A172 (cell line): ENCODE measurements at regions not wholly inside any gene's neighbourhood (a gene's known extent, or its start where the extent isn't known, plus 50 kb on each side); places are given as distances from the start of the nearest gene placed in this dataset.

Experiments
- DNase-seq: peaks from one replicate; pipeline ENCODE4 v3.0.0-alpha.2; 2015; ENCODE audit warnings: low spot score

DNA sequence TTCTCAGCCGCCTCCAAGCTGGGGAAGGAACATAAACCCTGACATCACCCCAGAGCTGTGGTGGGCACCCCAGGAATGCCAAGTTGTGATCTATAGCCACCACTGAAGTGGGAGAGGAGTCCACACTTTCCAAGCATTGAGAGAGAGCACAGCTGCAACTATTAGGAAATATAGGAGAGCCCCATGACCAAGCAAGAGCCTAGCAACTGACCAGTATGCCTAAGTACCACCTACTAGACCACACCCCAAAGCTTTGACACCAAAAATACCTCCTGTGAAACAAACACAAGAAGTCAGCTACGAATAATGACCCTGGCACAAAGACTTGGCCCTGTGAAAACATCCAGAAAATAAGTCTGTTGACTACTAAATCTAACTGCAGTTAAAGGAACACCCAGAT, 804.1 kb upstream of the IGFBP3 start:
- DNase-seq, result no peak

DNA sequence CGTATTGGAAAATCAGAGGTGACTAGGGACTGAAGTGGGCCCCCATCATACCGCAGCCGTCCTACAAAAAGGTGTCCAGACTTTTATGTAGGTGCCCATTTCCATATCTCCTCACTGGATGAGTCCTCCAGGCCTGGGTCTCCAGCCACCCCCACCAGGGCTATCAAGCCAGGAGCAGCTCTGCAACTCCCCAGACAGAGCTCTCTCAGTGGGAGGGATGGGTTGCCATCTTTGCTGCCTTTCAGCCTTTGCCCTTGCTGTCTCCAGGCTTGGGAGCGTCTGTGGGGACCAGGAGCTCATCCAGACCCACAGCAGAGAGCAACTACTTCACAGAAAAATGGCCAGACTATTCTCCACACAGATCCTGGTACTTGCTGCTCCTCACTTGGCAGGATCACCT, 802.7 kb upstream of the IGFBP3 start:
- no peak for DNase-seq

DNA sequence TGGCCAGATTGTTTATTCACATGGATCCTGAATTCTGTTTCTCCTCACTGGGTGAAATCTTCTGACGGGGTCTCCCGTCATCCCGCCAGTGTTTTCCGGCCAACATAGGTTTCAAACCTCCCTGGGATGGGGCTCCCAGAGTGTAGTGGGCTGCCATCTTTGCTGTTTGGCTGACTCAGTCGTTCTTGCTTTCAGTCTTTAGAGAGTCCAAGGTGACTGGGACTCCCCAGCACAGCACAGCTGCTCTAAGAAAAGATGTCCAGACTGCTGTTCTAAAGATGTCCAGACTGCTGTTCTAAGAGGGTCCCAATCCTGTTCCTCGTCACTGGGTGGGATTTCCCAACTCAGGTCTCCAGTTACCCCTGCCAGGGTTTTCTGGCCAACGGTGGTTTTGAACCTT, 801.9 kb upstream of the IGFBP3 start:
- DNase-seq, result no peak

DNA sequence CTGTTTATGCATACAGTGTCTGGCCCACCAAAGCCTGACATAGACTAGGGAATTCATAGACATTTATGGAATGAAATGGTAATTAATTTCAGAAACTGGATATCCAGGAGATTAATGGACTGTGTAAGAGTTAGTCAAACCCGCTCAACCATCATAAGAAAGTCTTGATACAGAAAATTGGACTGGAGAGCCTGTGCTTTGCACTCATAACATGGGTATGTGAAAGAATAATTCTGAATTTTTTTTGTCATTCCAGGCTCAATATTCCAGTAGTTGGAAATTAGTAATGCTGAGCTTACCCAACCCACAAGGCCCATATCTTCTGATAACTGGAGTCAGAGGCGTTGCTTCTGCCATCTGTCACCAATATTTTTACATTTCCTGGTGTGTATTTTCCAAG, 799.7 kb upstream of the IGFBP3 start:
- no peak for DNase-seq

DNA sequence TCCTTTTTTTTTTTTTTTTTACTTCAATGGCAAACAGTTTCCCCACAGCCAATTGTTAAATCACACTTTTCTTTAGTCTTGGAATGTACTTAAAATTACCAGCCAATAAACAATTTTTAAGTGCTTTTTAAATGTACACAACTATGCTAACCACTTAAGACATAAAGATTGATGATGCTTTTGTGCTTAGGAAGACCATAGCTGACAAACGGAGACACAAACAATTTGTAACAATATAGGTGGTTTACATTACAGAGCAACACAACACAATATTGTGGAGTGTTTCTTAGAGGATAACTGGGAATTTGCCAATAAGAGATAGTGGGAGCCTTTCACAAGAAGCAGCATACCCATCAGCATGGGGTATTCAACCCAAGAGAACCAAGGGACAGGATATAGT, 798.5 kb upstream of the IGFBP3 start:
- DNase-seq, result no peak

DNA sequence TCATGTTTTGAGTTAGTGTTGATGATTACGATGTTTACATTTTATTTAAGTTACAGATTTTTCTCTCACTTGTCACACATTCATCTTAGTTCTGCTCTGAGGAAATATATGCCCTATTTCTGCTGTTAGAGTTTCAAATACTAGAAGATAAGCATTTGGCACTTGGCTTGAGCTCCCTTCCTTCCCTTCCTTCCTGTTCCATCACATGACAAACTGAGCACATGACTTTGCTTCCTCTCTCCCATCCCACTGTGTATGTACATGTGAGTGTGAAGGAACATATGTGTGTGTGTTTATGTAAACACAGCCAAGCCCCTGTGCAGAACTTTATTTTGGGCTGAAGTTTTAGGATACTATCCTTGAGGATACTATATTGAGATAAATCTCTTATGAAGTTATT, 795.9 kb upstream of the IGFBP3 start:
- DNase-seq, result no peak

DNA sequence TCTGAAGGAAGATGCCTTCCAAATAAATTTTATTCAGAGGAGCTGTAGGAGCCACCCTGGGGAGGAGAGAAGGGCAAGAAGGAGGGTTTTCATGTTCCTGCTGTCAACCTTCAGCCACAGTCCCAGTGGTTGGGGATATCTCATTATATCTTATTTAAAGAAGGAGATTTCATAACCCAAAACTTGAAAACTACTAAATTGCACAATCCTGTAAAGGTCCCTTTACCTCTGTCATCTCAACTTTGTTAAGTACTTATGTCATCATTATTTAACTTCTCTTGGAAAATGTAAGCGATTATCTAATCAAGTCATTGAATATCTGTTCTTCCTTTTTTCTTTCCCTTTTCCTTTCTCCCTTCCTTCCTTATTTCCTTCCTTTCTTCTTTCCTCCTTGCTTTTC, 794.5 kb upstream of the IGFBP3 start:
- DNase-seq, result no peak

DNA sequence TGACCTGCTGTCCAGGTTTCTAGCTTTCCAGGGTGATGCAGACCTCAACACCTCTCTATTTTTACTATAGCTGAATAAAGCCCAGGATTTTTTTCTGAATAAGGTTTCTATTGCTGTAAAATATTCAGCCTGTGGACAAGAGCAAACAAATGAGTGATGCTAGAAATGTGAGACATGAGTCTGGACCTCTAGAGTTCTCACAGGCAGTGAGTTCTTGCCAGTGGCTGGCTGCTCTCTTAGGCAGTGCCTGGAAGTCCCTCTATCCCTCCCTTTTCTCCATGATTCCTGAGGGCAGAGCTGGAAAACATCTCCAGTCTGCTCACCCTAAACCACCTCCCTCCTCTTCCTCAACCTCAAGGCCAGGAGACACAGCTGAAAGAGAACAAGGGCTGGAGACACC, 793.8 kb upstream of the IGFBP3 start:
- DNase-seq, result no peak

DNA sequence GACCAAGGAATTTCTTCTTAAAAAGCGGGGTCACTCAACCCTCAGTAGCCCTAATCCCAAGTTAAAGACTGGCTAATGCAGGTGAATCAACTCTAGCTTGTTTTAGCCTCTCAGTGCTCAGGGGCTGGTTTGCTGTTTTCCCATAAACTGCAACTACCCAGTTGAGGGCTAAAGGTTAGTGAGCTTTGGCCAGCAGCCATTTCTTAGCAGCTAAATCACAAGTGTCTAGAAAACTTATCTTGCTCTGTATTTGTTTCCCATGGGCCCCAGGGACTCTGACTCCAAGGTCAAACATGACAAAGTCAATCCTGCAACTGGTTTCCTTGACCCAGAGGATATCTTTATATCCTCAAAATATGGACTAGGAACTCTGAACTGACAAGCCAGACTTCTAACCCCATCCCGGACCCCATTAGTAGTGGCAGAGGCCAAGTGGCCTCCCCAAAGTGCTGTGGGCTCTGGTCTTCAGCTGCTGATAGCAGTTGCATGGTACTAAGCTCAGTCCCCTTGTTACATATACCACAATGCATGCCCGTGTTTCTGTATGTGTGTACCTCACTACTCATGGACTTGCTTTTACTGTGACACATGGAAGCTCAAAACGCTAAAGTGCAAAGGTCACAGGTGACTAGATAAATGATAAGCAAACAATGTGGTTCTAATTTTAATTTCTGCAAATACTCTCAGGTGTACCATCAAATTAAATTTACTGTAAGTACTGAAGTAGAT, 793.0 kb upstream of the IGFBP3 start:
- peak; percentile 23 for DNase-seq

DNA sequence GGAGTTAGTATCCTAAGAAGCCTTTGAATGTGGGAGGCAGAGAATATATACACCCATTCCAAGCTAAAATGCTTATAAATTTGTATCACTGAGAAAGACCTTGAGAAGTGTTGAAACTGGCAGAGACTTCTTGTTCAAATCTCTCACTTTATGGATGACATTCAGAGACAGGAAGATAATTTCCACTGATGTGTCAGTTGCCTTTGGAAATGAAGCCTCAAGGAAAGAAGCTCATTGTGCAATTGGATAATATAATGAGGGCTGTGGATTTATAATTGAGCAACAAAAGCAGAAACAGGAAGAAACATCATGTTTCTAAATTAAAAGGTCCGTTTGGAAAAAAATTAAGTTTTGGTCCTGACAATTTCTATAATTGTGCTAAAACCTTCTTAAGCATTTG, 789.9 kb upstream of the IGFBP3 start:
- DNase-seq, result no peak

DNA sequence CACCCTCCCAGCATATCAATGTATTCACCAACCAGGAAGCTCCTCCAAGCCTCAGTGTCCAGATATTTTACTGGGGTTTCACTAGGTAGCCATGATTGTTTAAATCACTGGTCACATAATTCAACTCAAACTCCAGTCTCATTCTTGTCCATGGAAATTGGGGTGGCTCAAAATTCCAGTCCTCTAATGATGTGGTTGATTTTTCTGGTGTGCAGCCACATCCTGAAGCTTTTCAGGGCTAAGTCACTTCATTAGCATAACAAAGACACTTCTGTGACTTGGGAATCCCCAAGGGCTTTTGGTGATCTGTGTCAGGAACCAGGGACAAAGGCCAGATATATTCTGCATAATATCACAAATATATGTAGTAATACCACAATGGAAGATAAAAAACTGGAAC, 786.9 kb upstream of the IGFBP3 start:
- peak; percentile 46 for DNase-seq

DNA sequence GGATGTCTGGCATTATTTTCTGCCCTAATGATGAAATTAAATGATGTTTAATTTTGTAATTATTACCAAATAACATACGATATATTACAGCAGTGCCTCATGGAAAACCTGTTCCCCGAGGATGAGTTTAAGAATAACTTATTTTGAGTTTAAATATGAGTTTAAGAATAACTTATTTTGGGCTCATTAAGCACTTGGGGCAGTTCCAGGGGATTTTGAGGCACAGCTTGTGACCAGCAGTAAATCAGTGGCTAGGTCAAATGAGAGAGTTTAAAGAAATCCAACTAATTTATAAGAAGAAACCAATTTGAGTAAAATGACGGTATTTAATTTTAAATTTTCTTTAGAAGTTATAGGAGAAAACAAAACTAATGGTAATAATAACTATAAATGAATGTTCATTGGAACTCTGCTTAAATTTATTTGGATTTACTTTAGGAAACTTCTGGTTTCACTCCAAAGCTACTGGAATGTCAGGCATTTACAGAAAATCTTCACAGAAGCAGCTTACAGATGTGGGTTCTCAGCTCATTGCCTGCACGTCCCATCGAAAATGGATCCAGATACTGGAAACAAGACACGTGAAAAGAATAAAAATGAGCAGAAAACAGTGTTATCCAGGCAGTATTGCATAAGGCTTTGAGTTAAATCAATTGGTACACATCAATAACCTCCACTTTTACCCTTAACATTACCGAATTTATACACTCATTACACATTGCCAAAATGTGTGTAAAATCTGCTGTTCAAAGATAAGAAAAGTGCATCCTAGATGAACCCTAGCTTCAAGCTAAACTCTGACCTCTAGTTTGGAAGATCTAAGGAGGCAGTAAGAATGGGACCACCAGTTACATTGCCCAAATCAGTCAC, 784.5 kb upstream of the IGFBP3 start:
- peak; percentile 30 for DNase-seq

DNA sequence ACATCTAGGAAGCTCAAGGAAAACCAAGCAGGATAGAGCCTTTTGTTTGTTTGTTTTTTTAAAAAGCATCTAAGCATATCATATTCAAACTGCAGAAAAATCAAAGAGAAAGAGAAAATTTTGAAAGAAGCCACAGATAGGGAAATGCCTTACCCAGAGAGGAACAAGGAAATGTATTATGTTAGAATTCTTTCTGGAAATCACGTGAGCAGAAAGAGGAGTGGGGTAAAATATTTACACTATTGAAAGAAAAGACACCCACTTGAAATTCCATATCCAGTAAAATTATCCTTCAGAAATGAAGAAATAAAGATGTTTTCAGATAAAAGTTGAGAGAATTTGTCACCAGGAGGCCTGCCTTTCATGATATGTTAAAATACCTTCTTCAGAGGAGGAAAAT, 775.7 kb upstream of the IGFBP3 start:
- no peak for DNase-seq

DNA sequence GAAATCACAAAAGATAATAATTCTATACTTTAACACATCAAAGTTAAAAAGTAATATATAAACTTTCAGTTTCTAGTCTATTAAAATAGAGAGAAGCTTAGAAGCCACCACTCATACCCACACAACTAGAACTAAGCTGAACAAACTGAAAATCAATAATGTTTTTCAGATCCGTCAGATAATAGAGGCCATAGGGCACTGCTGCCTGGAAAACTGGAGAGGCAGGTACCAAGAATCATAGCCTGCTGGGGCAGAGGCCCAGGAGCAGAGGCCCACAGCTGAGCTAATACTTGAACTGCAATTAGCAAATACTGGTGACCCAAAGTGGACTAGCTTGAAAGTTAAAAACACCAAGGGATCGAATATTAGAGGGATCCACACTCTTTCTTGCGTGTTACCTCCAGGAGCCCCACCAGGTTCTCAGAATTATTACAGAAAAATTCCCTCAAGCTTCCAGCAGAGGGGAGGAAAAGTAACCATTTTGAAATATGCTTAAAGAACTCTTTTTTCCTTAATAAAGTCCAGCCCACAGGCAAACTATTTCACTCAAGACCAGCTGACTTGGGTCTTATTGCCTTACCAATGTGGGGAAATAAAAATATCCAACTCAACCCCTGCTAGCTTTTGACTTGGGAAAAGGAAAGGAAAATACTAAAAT, 774.1 kb upstream of the IGFBP3 start:
- no peak for DNase-seq

DNA sequence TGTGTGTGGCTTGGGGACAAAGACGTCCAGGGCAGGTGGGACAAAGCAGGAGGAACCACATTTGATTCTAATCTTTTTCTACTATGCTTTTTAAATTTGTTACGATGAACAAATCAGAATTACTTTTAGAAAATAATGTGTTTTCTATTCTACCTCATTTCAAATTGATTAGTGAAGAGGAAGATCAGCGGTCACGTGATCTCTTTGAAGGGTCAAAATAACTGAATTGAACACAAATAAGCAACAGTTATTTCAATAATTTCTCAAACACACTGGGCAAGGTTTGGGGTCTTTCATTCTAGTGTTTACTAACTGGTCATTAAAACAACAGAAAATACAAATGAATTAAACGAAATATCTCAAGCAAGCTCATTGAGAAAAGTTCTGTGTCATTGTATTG, 773.0 kb upstream of the IGFBP3 start:
- DNase-seq, result no peak

DNA sequence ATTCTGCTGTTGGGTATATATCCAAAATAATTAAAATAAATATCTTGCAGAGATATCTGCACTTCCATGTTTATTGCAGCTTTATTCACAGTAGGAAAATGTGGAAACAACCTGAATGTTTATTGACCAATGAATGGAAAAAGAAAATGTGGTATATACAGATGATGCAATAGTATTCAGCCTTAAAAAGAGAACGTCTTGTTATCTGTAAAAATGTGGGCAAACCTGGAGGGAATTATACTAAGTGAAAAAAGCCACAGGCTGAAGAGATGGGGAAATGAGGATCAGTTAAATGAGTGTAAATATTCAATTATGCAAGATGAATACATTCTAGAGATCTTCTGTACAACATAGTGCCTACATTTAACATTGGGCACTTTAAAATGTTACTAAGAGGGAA, 766.1 kb upstream of the IGFBP3 start:
- DNase-seq, result no peak

DNA sequence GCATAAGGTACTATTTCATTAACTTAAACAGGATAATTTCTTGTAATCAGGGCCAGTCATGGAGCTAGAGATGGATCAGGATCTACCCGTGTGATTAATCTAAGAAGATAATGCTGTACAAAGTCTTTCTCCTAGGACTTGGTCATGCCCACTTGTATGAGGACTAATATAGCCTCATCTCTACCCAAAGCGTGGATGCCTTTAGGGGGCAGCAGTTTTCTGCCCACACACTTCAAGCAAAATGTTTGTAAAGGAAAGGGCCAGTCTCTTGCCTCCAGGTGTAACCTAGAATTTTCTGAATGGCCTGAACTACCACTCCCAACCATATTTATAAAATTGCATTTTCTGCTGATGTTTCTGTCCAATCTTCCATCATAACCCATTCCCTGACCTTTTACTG, 764.0 kb upstream of the IGFBP3 start:
- DNase-seq, result no peak

DNA sequence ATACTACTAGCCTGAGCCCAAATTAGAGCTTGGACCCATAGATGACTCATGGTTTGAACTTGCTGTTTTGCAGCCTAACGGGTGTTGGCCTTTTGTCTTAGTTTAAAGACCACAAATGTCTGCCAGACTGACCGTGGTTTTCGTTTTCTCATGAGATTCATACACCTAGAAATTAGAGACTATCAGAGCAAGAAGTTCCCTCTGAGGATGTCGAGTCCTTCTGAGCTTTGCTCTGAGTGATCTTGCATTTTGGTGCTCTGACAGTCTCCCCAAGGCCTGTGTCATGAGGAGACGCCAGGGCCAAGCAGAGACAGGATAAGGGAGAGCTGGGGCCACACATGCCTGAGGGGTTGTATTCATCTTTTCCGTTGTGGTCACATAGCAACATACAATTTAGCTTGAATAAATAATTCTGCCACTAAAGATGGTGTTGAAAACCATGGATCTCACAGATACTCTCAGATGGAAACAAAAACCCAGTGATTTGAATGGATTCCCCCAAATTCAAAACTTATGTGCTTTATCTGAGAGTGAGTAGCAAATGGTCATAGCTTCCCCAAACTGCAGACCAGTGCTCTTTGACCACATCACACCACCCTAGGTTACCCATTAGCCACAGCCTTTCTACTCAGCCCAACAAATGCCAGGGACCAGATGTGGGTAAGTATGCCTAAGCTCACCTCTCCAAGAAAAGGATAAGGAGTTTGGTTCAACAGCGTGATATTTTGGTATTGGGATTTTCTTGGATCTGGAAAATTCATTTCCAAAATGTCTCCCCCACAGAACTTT, 762.0 kb upstream of the IGFBP3 start:
- peak; percentile 73 for DNase-seq

DNA sequence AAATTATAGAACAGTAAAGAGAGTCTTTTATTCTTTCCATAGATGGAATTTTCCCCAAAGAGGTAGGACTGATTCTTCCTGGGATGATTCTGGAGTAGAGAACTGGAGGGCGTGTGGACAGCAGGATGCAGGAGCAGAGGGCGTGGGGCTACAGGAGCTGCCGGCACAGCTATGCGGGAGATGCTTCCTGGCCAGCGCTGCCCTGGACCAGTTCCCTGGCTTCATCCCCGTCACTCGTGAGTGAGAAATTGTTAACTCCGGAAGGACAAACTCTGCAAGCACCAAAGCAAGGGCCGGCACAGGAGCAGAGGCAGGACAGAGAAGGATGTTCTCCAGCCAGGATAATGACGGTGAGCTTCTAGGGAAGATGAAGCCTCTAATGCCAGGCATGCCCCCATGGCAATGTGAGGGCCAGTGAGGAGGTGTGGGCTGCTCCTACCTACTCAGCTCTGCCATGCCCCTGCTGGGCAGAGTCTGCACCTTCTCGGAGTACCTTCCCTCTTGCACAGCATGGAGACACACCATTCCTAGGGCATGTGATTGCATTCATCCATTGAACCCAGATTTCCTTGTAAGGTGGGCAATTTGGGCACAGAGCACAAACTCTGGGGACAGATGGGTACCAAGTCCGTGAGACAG, 760.9 kb upstream of the IGFBP3 start:
- no peak for DNase-seq

DNA sequence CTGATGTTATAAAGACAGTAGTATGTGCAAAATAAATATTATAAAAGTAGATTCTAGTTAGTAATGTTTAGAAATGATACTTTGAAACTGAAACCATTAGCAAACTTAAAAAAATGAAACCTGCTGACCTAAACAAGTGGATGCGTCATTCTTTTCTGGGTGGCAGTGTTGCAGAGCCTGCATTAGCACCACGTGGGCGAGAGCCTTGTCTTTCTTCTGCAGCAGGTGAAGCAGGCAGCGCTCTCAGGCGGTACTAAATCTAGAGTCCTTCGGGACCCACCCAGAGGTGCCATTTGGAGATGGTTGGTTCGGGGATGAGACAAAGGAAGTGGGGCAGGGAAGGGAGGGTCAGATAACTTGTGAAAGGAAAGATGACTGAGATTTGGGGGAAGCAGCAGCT, 759.1 kb upstream of the IGFBP3 start:
- no peak for DNase-seq

DNA sequence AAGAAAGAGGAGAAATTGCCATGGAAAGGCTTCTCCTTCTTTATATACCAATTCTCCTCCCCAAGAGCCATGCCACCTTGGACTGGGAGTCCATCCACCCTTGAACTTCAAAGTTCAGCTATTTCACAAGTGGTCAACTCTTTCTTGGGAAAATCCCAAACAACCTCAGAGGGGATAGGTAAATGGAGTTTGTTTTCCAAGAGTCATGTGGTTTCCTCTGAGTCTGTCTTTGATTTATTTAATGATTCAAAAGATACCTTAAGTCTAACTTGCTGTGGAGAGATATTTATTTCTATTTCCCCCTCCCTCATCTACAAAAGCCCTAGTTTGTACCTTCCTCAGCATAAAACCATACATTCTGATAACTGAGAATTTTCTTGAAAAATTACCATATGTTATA, 758.6 kb upstream of the IGFBP3 start:
- DNase-seq, result no peak

DNA sequence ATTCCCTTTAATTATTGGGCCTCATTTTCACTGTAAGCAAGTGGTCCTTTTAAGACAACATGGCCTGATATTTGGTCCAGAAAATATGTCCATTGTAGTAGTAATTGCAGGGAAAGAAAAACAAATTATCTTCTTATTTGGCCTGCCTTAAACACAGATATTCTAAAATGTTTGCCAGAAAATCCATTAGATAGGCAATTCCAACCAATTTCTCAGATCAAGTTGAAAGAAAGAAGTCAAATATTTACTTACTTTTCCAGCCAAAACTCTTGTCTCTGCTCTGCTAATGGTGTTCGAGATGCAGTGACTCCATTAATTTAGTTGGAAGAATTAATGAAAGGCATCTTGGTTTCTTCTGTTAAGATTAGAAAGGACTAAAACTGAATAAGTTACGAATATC, 757.3 kb upstream of the IGFBP3 start:
- DNase-seq, result no peak
